Testis (tissue), 2 donors: ENCODE measurements at regions not wholly inside any gene's neighbourhood (a gene's known extent, or its start where the extent isn't known, plus 50 kb on each side); places are given as distances from the start of the nearest gene placed in this dataset.

Source experiments
- DNase-seq: peaks from one replicate; pipeline ENCODE4 v3.0.0-alpha.2; 2019
- H3K27ac ChIP-seq, 2 donors: fragments of 200-600 bp; sonication (generic); one replicate each; pipeline ENCODE4 v1.5.1; 2019
- H3K27me3 ChIP-seq: fragments of 200-600 bp; sonication (generic); one replicate; pipeline ENCODE4 v1.5.1; 2019
- H3K36me3 ChIP-seq: fragments of 200-600 bp; sonication (generic); one replicate; pipeline ENCODE4 v1.5.1; 2017; ENCODE audit warnings: low read depth; ENCODE audit errors: missing control alignments
- H3K4me1 ChIP-seq: fragments of 200-600 bp; sonication (generic); one replicate; pipeline ENCODE4 v1.5.1; 2019
- H3K4me3 ChIP-seq, 2 donors: fragments of 200-600 bp; sonication (generic); one replicate each; pipeline ENCODE4 v1.5.1; 2017 to 2019
- H3K9me3 ChIP-seq: fragments of 200-600 bp; sonication (generic); one replicate; pipeline ENCODE4 v1.5.1; 2017
- CTCF ChIP-seq, 3 experiments: fragments of 450-650 bp in 2 of 3; fragments of 200-600 bp in 1 of 3; sonication (generic) in 1 of 3; IDR thresholded peaks; one replicate each; pipeline ENCODE4 v1.5.1; 2016 to 2019; ENCODE audit warnings: antibody characterized with exemption in 3 of 3, mild to moderate bottlenecking in 2 of 3, moderate library complexity in 1 of 3
- POLR2A ChIP-seq: fragments of 450-650 bp; IDR thresholded peaks from one replicate; pipeline ENCODE4 v1.6.1; 2017; ENCODE audit warnings: antibody characterized with exemption, mild to moderate bottlenecking, moderate library complexity
- WGBS, 2 donors: methylation state at CpG; one replicate each; pipeline ENCODE4 v1.1.5; 2018; 5-methylcytosine and 5-hydroxymethylcytosine counted together
- intact Hi-C: fragments of 100-400 bp; cut with DNase I; formaldehyde crosslinking; loops from one replicate; pipeline ENCODE4 v1.15.1; 2023; ENCODE audit warnings: low total_unique reads

- TF ChIP-seq POLR2A (no peak), CTCF (IDR thresholded peaks at IDR 0.05) (no peak)
- intact Hi-C loops = no loop called here
- H3K27ac ChIP-seq = no peak overlapping the region
- DNase-seq = no peak
- no peaks in the 10 kb centered on the region for H3K27me3 ChIP-seq
- H3K4me1 ChIP-seq = peaks cover 39% of the 10 kb centered on the region
- WGBS, 2 donors = 92 to 97% methylated on average over 2 of the region's 2 CpGs
- H3K4me3 ChIP-seq = no peak overlapping the region
- H3K36me3 ChIP-seq = no peaks in the 10 kb centered on the region
- no peaks in the 10 kb centered on the region for H3K9me3 ChIP-seq
These were observed 246.4 kb upstream of the NT5C1B start for GRCh38 chr2:18835787-18836186.

GRCh38 chr2:18834341-18834740, 245.0 kb upstream of the NT5C1B start:
- WGBS, 2 donors = 53 to 82% methylated on average over 1 of the region's 1 CpG
- Histone ChIP-seq H3K9me3 (no peaks in the 10 kb centered on the region), H3K27ac (peak overlapping the region; percentile 32 to 57), H3K4me1 (peaks cover 44% of the 10 kb centered on the region), H3K27me3 (no peaks in the 10 kb centered on the region), H3K36me3 (no peaks in the 10 kb centered on the region), H3K4me3 (no peak overlapping the region)
- no peak for DNase-seq
- no peak for TF ChIP-seq CTCF (IDR thresholded peaks at IDR 0.05)
- TF ChIP-seq POLR2A = no peak
- intact Hi-C loops = no loop called here

- no peak for DNase-seq
- H3K4me3 ChIP-seq = no peak overlapping the region
- 96 to 100% methylated on average over 2 of the region's 2 CpGs for WGBS, 2 donors
- intact Hi-C loops = no loop called here
- TF ChIP-seq POLR2A (no peak), CTCF (IDR thresholded peaks at IDR 0.05) (no peak)
- H3K36me3 ChIP-seq = no peaks in the 10 kb centered on the region
- H3K9me3 ChIP-seq = no peaks in the 10 kb centered on the region
- peak overlapping the region; percentile 32 to 57 for H3K27ac ChIP-seq
- peaks cover 47% of the 10 kb centered on the region for H3K4me1 ChIP-seq
- H3K27me3 ChIP-seq = no peaks in the 10 kb centered on the region
These were observed 244.6 kb upstream of the NT5C1B start for GRCh38 chr2:18833941-18834340.

GRCh38 chr2:18831916-18832510, 242.6 kb upstream of the NT5C1B start:
- Histone ChIP-seq H3K36me3 (no peaks in the 10 kb centered on the region), H3K27me3 (no peaks in the 10 kb centered on the region), H3K9me3 (no peaks in the 10 kb centered on the region), H3K27ac (peak overlapping the region; percentile 51 to 57), H3K4me1 (peaks cover 47% of the 10 kb centered on the region), H3K4me3 (no peak overlapping the region)
- 43 to 45% methylated on average over 2 of the region's 2 CpGs for WGBS, 2 donors
- TF ChIP-seq CTCF (IDR thresholded peaks at IDR 0.05) (no peak), POLR2A (no peak)
- intact Hi-C loops = no loop called here
- peak; percentile 54 for DNase-seq

- no peaks in the 10 kb centered on the region for H3K9me3 ChIP-seq
- no peak for DNase-seq
- no peak overlapping the region for H3K27ac ChIP-seq
- H3K27me3 ChIP-seq = no peaks in the 10 kb centered on the region
- H3K4me3 ChIP-seq = no peak overlapping the region
- no peaks in the 10 kb centered on the region for H3K36me3 ChIP-seq
- no peak for TF ChIP-seq POLR2A
- TF ChIP-seq CTCF (IDR thresholded peaks at IDR 0.05) = no peak
- intact Hi-C loops = no loop called here
- WGBS, 2 donors = 56 to 74% methylated on average over 1 of the region's 1 CpG
- H3K4me1 ChIP-seq = peaks cover 42% of the 10 kb centered on the region
These were observed 241.6 kb upstream of the NT5C1B start for GRCh38 chr2:18830962-18831361.
